Osteoblast (primary cell): ENCODE measurements at regions not wholly inside any gene's neighbourhood (a gene's known extent, or its start where the extent isn't known, plus 50 kb on each side); places are given as distances from the start of the nearest gene placed in this dataset.

Experiments
- DNase-seq: peaks from one replicate; pipeline ENCODE4 v3.0.0; 2011; ENCODE audit warnings: low spot score, mixed read lengths; ENCODE audit not compliant: insufficient read length; ENCODE audit errors: missing footprints
- H2AFZ ChIP-seq: 2 replicates; pipeline ENCODE4 v1.6.0; 2011; ENCODE audit warnings: mild to moderate bottlenecking, low read length
- H3K27ac ChIP-seq: 2 replicates; pipeline ENCODE4 v1.5.1; 2011; ENCODE audit warnings: mild to moderate bottlenecking, low read depth, low read length, moderate library complexity
- H3K27me3 ChIP-seq: 2 replicates; pipeline ENCODE4 v1.6.0; 2012; ENCODE audit warnings: mild to moderate bottlenecking, control low read depth, inconsistent platforms, low read length, moderate library complexity; ENCODE audit not compliant: insufficient read depth
- H3K36me3 ChIP-seq: 2 replicates; pipeline ENCODE4 v1.5.1; 2011; ENCODE audit warnings: mild to moderate bottlenecking, low read length, control low read depth, moderate library complexity; ENCODE audit not compliant: insufficient read depth
- H3K4me1 ChIP-seq: 2 replicates; pipeline ENCODE4 v1.5.1; 2011; ENCODE audit warnings: mild to moderate bottlenecking, low read length, control low read depth, moderate library complexity; ENCODE audit not compliant: insufficient read depth
- H3K4me2 ChIP-seq: 2 replicates; pipeline ENCODE4 v1.6.0; 2011; ENCODE audit warnings: mild to moderate bottlenecking, low read length; ENCODE audit not compliant: insufficient read depth
- H3K4me3 ChIP-seq: fragments of 200-600 bp; sonication (generic); 3 replicates; pipeline ENCODE4 v1.5.1; 2012; ENCODE audit warnings: mild to moderate bottlenecking, low read length, inconsistent platforms; ENCODE audit not compliant: insufficient read depth
- H3K79me2 ChIP-seq: 2 replicates; pipeline ENCODE4 v1.6.0; 2012; ENCODE audit warnings: mild to moderate bottlenecking, low read length, control low read depth, inconsistent platforms; ENCODE audit not compliant: insufficient read depth
- H3K9me3 ChIP-seq: 2 replicates; pipeline ENCODE4 v1.5.1; 2011; ENCODE audit warnings: low read depth, low read length, control low read depth
- H4K20me1 ChIP-seq: 2 replicates; pipeline ENCODE4 v1.6.0; 2012; ENCODE audit warnings: mild to moderate bottlenecking, low read length, control low read depth; ENCODE audit not compliant: insufficient read depth
- TF ChIP-seq, protein P1 (sequence below): IDR thresholded peaks from 2 replicates; pipeline ENCODE4 v1.5.1; 2011; ENCODE audit warnings: mild to moderate bottlenecking, low read depth, low read length, moderate library complexity; ENCODE audit errors: extremely low read depth

DNA sequence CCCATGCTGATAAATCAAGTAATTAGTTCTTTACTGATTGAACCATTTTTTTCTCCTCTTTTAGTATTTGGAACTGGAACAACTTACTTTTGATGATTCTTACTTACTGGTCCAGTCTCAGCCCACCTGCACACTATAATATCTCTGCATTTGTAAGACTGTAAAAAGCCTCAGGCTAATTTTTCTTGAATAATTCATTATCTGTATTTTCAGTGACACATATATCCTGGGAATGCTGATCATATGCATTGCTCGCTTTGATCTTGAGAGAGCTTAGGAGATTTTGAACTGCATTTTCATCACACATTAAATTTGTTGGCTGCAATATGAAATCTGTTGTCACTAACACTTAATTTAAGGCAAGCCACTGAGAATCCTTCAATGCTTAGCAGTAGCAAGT lies 760.6 kb downstream of the EDEM1 start:
- Histone ChIP-seq H4K20me1 (no peaks in the 10 kb centered on the region), H3K79me2 (no peaks in the 10 kb centered on the region)

DNA sequence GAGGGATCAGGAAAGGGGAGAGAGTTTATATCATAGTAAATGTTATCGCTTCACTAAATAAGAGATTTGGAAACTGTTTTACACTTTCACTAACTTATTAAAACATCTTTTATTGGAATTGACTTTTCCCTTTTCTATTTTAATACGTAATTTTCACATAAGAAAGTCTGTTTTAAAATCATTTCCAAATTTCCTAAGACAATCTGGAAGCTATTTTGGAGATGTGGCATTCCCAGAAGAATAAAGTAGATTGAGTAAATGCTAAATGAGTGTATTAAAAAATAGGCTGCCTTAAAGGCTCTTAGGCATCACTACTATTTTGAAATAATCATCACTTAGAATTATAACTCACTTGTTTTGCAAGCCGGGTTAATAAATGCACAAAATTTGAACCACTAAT lies 763.5 kb downstream of the EDEM1 start:
- Histone ChIP-seq H3K36me3 (no peaks in the 10 kb centered on the region), H3K4me3 (no peak overlapping the region), H3K4me2 (no peak overlapping the region), H3K27ac (no peak overlapping the region), H3K4me1 (no peaks in the 10 kb centered on the region), H3K9me3 (no peaks in the 10 kb centered on the region), H4K20me1 (no peaks in the 10 kb centered on the region), H2AFZ (no peak overlapping the region), H3K27me3 (no peaks in the 10 kb centered on the region), H3K79me2 (no peaks in the 10 kb centered on the region)
- no peak for DNase-seq
- TF ChIP-seq, protein P1, sequence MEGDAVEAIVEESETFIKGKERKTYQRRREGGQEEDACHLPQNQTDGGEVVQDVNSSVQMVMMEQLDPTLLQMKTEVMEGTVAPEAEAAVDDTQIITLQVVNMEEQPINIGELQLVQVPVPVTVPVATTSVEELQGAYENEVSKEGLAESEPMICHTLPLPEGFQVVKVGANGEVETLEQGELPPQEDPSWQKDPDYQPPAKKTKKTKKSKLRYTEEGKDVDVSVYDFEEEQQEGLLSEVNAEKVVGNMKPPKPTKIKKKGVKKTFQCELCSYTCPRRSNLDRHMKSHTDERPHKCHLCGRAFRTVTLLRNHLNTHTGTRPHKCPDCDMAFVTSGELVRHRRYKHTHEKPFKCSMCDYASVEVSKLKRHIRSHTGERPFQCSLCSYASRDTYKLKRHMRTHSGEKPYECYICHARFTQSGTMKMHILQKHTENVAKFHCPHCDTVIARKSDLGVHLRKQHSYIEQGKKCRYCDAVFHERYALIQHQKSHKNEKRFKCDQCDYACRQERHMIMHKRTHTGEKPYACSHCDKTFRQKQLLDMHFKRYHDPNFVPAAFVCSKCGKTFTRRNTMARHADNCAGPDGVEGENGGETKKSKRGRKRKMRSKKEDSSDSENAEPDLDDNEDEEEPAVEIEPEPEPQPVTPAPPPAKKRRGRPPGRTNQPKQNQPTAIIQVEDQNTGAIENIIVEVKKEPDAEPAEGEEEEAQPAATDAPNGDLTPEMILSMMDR, result no peak

More for the DNA sequence above, 760.6 kb downstream of the EDEM1 start:
- no peak for DNase-seq
- H3K4me3 ChIP-seq, result no peak overlapping the region
- H3K4me1 ChIP-seq, result no peaks in the 10 kb centered on the region
- H3K27ac ChIP-seq, result no peak overlapping the region
- no peaks in the 10 kb centered on the region for H3K9me3 ChIP-seq
- H3K36me3 ChIP-seq, result no peaks in the 10 kb centered on the region
- no peak overlapping the region for H2AFZ ChIP-seq
- no peak overlapping the region for H3K4me2 ChIP-seq
- TF ChIP-seq, protein P1, result no peak
- H3K27me3 ChIP-seq, result no peaks in the 10 kb centered on the region

DNA sequence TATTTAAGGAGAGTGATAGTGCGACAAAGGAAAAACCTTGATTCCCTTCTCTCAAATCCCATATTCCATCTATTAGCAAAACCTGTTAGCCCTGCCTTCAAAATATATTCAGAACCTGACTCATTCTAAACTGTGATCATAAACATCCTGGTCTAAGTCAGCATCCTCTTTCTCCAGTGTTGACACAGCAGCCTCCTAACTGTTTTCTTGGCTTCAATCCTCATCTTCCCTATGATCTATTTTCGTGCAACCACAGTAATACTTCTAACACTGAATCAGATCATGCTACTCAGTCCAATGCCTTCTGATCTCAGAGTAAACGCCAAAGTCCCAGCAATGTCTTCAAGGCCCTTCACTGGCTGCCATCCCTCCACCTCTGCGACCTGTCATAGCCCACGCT lies 785.1 kb downstream of the EDEM1 start:
- H3K9me3 ChIP-seq, result peaks cover 2% of the 10 kb centered on the region
- H3K36me3 ChIP-seq, result no peaks in the 10 kb centered on the region
- H3K27me3 ChIP-seq, result no peaks in the 10 kb centered on the region
- H3K4me1 ChIP-seq, result no peaks in the 10 kb centered on the region
- no peak overlapping the region for H3K27ac ChIP-seq
- TF ChIP-seq, protein P1, result no peak
- DNase-seq, result no peak
- no peak overlapping the region for H3K4me3 ChIP-seq
- no peaks in the 10 kb centered on the region for H4K20me1 ChIP-seq
- no peak overlapping the region for H2AFZ ChIP-seq
- no peak overlapping the region for H3K4me2 ChIP-seq
- H3K79me2 ChIP-seq, result no peaks in the 10 kb centered on the region

DNA sequence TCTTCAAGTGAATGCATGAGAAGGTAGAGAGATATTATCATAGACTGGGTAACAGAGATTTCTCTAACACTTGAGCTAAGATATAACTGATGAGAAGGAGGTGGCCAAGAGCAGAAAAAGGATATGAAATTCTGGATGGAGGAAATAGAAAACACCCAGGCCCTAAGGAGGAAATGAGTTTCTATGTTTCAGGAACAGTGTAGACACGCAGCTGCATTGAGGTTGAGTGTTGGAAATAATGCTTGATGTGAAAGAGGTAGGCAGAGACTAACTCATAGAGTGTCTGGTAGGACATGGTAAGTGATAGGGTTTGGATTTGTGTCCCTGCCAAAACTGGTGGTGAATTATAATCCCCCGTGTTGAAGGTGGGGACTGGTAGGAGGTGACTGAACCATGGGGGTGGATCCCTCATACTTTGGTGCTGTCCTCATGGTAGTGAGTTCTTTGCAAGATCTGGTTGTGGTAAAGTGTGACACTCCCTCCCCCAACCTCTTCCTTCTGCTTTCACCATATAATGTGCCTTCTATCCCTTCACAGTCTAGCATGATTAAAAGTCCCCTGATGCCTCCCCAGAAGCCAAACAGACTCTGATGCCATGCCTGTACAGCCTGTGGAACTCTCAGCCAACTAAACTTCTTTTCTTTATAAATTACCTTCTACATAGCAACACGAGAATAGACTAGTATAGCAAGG lies 787.3 kb downstream of the EDEM1 start:
- no peaks in the 10 kb centered on the region for H3K79me2 ChIP-seq
- H3K36me3 ChIP-seq, result no peaks in the 10 kb centered on the region
- no peaks in the 10 kb centered on the region for H4K20me1 ChIP-seq
- TF ChIP-seq, protein P1, result no peak
- H3K4me2 ChIP-seq, result no peak overlapping the region
- no peaks in the 10 kb centered on the region for H3K4me1 ChIP-seq
- H3K27ac ChIP-seq, result no peak overlapping the region
- H3K27me3 ChIP-seq, result no peaks in the 10 kb centered on the region
- H2AFZ ChIP-seq, result no peak overlapping the region
- DNase-seq, result no peak
- no peak overlapping the region for H3K4me3 ChIP-seq
- peaks cover 2% of the 10 kb centered on the region for H3K9me3 ChIP-seq
